ENCODE measurements at regions not wholly inside any gene's neighbourhood (a gene's known extent, or its start where the extent isn't known, plus 50 kb on each side); places are given as distances from the start of the nearest gene placed in this dataset.
A peak's percentile ranks its signal among the peaks of the same experiment; 100 is the strongest.

DNA sequence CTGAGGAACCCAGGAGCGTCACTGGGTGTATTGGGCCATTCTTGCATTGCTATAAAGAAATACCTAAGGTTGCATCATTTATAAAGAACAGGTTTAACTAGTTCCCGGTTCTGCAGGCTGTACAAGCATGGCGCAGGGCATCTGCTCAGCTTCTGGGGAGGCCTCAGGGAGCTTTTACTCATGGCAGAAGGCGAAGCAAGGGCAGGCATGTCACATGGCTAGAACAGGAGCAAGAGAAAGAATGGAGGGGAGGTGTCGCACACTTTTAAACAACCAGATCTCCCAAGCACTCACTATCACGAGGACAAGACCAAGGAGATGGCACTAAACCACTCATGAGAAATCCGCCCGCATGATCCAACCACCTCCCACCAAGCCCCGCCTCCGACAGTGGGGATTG, 65.2 kb downstream of the PSMG1 start:
- FAIRE-seq (no peak), DNase-seq (no peak)
- H3K27ac ChIP-seq (ENCODE audit: low read depth in 2 of 2, low read length in 2 of 2), result no peak overlapping the region
- H3K4me3 ChIP-seq (ENCODE audit: low read length in 3 of 3), result no peak overlapping the region
- peaks cover 0 to 2% (median 0%) of the 10 kb centered on the region in 3 donors for H3K9me3 ChIP-seq (ENCODE audit: control insufficient read depth in 2 of 3, insufficient read depth in 1 of 3, low read length in 3 of 3)
- H3K27me3 ChIP-seq (ENCODE audit: control insufficient read depth, insufficient read depth, low read length), result no peaks in the 10 kb centered on the region
- no peak overlapping the region for H3K9ac ChIP-seq (ENCODE audit: low read length in 3 of 3)
- intact Hi-C loops (cut with DNase I), result no loop called here
- H3K4me1 ChIP-seq (ENCODE audit: control insufficient read depth in 2 of 3, insufficient read depth in 2 of 3, low read depth in 1 of 3, low read length in 3 of 3), result no peaks in the 10 kb centered on the region
- H3K36me3 ChIP-seq (ENCODE audit: control insufficient read depth in 2 of 3, insufficient read depth in 3 of 3, low read length in 3 of 3), result no peaks in the 10 kb centered on the region
- TF ChIP-seq, protein P1, sequence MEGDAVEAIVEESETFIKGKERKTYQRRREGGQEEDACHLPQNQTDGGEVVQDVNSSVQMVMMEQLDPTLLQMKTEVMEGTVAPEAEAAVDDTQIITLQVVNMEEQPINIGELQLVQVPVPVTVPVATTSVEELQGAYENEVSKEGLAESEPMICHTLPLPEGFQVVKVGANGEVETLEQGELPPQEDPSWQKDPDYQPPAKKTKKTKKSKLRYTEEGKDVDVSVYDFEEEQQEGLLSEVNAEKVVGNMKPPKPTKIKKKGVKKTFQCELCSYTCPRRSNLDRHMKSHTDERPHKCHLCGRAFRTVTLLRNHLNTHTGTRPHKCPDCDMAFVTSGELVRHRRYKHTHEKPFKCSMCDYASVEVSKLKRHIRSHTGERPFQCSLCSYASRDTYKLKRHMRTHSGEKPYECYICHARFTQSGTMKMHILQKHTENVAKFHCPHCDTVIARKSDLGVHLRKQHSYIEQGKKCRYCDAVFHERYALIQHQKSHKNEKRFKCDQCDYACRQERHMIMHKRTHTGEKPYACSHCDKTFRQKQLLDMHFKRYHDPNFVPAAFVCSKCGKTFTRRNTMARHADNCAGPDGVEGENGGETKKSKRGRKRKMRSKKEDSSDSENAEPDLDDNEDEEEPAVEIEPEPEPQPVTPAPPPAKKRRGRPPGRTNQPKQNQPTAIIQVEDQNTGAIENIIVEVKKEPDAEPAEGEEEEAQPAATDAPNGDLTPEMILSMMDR (IDR thresholded peaks at IDR 0.05; ENCODE audit: borderline replicate concordance, extremely low read depth, insufficient read depth), result no peak

DNA sequence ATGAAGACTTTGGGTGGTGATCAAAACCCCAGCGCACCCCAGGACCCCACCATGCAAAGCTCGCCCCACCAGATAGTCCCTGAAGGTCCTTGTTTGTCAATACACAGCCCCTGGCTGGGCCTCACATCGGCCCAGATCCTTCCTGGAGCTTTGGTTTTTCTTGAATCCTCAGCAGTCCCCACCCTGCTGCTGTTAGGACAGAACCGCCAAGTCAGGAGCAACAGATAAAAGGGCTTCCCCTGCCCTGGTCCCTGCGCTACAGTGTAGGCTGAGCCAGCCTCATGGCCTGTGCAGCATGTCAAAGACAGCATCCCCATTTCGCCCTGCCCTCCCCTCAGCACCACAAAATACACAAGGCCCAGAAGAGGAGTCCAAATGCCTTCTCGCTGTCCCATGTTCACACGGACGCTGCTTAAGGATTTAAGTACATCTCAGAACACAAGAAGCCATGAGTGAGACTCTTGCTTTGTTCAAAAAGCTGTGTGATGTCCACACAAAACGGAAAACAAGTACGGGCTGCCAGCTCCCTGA, 65.7 kb downstream of the PSMG1 start:
- H3K4me1 ChIP-seq (ENCODE audit: control insufficient read depth in 2 of 3, insufficient read depth in 2 of 3, low read depth in 1 of 3, low read length in 3 of 3), result no peaks in the 10 kb centered on the region
- H3K27me3 ChIP-seq (ENCODE audit: control insufficient read depth, insufficient read depth, low read length), result no peaks in the 10 kb centered on the region
- no peaks in the 10 kb centered on the region for H3K9me3 ChIP-seq (ENCODE audit: control insufficient read depth in 2 of 3, insufficient read depth in 1 of 3, low read length in 3 of 3)
- no peak overlapping the region for H3K4me3 ChIP-seq (ENCODE audit: low read length in 3 of 3)
- DNase-seq (no peak), FAIRE-seq (no peak)
- intact Hi-C loops (cut with DNase I), result no loop called here
- no peaks in the 10 kb centered on the region for H3K36me3 ChIP-seq (ENCODE audit: control insufficient read depth in 2 of 3, insufficient read depth in 3 of 3, low read length in 3 of 3)
- H3K9ac ChIP-seq (ENCODE audit: low read length in 3 of 3), result no peak overlapping the region
- no peak overlapping the region for H3K27ac ChIP-seq (ENCODE audit: low read depth in 2 of 2, low read length in 2 of 2)
- TF ChIP-seq, protein P1 (IDR thresholded peaks at IDR 0.05; ENCODE audit: borderline replicate concordance, extremely low read depth, insufficient read depth), result no peak

DNA sequence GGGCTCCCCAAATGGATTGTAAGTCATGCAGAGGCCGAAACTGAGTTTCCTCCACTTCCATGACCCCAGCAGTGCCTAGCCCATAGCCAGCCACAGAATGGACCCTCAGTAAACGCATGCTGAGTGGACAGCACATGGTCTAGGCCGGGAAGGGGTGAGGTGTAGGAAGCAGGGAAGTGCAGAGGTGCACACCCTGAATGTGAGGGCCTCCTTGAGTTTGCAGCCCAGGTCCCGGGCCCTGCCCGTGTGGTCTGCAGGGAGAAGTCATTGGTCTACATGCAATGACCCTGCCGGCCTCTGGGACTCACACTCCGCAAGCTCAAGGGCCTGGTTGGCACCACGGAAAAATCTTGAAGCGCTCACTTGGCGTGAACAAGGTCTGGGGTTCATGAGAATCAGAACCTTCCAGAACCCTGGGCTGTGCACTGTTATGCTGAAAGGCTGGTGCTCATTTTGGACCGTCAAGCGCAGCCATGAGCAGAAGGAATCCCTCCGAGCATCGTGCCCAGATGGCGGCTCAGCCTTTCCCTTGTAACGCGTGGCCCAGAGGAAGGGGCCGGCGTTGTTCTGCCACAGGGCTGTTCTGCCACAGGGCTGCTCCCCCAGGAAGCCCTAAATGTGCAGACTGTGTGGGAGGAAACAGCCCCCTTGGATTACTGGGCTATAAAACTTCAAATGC, 66.4 kb downstream of the PSMG1 start:
- TF ChIP-seq, protein P1 (IDR thresholded peaks at IDR 0.05; ENCODE audit: borderline replicate concordance, extremely low read depth, insufficient read depth), result no peak
- H3K9ac ChIP-seq (ENCODE audit: low read length in 3 of 3), result no peak overlapping the region
- peak in 1 of 5 donors; percentile 48 for DNase-seq
- intact Hi-C loops (cut with DNase I), result no loop called here
- H3K27me3 ChIP-seq (ENCODE audit: control insufficient read depth, insufficient read depth, low read length), result no peaks in the 10 kb centered on the region
- FAIRE-seq, result no peak
- no peak overlapping the region for H3K4me3 ChIP-seq (ENCODE audit: low read length in 3 of 3)
- no peaks in the 10 kb centered on the region for H3K9me3 ChIP-seq (ENCODE audit: control insufficient read depth in 2 of 3, insufficient read depth in 1 of 3, low read length in 3 of 3)
- H3K4me1 ChIP-seq (ENCODE audit: control insufficient read depth in 2 of 3, insufficient read depth in 2 of 3, low read depth in 1 of 3, low read length in 3 of 3), result no peaks in the 10 kb centered on the region
- no peaks in the 10 kb centered on the region for H3K36me3 ChIP-seq (ENCODE audit: control insufficient read depth in 2 of 3, insufficient read depth in 3 of 3, low read length in 3 of 3)
- H3K27ac ChIP-seq (ENCODE audit: low read depth in 2 of 2, low read length in 2 of 2), result no peak overlapping the region

Data from kidney (tissue), 13 donors.